AG04450 (cell line): ENCODE measurements at regions not wholly inside any gene's neighbourhood (a gene's known extent, or its start where the extent isn't known, plus 50 kb on each side); places are given as distances from the start of the nearest gene placed in this dataset.
"Not testable (repeated sequence)": the region's sequence is repeated elsewhere in the genome, so short reads cannot be mapped to it uniquely, and the experiment has no call there.

ENCODE experiments used
- CTCF ChIA-PET: fragments of 300-600, 350-600 bp; formaldehyde crosslinking; extraction: SDS; loops from one replicate; lab custom pipeline; 2022; ENCODE audit warnings: antibody characterized with exemption, inconsistent platforms; lab: Charles Lee
- POLR2A ChIA-PET: fragments of 350-600 bp; formaldehyde crosslinking; extraction: SDS; loops from one replicate; lab custom pipeline; 2021; ENCODE audit warnings: antibody characterized with exemption, inconsistent platforms; lab: Yijun Ruan, JAX
- DNase-seq: peaks from one replicate; pipeline ENCODE4 v3.0.0-alpha.2; 2011; ENCODE audit warnings: low read depth, low spot score
- H3K27ac ChIP-seq: one replicate; pipeline ENCODE4 v1.5.1; 2012; ENCODE audit warnings: low read depth, low read length, control low read depth
- H3K27me3 ChIP-seq: one replicate; pipeline ENCODE4 v1.6.0; 2012; ENCODE audit warnings: low read length; ENCODE audit not compliant: control insufficient read depth, insufficient read depth
- H3K4me3 ChIP-seq: 2 replicates; pipeline ENCODE4 v1.5.1; 2011; ENCODE audit warnings: mild to moderate bottlenecking, low read depth, low read length, control low read depth
- H3K9me3 ChIP-seq: 2 replicates; pipeline ENCODE4 v1.5.1; 2012; ENCODE audit warnings: low read length; ENCODE audit not compliant: control insufficient read depth, insufficient read depth
- CTCF ChIP-seq: IDR thresholded peaks from 2 replicates; pipeline ENCODE4 v1.5.1; 2011; ENCODE audit warnings: low read depth, low read length, control low read depth, inconsistent platforms

GRCh38 chrY:13627323-13627722, 76.4 kb upstream of the TMSB4Y start:
- H3K4me3 ChIP-seq, H3K27me3 ChIP-seq, H3K9me3 ChIP-seq, DNase-seq, CTCF ChIA-PET, H3K27ac ChIP-seq, POLR2A ChIA-PET: not testable (repeated sequence)

- Histone ChIP-seq H3K4me3 (no peak overlapping the region), H3K27ac (no peak overlapping the region), H3K27me3 (no peaks in the 10 kb centered on the region), H3K9me3 (no peaks in the 10 kb centered on the region)
- DNase-seq = no peak
- CTCF ChIA-PET = no interaction called here
- no peak for TF ChIP-seq CTCF
- POLR2A ChIA-PET = no interaction called here
Measured at GRCh38 chrY:13615943-13616304, 87.8 kb upstream of the TMSB4Y start.

- POLR2A ChIA-PET = no interaction called here
- TF ChIP-seq CTCF = no peak
- no peaks in the 10 kb centered on the region for H3K9me3 ChIP-seq
- no peak for DNase-seq
- H3K4me3 ChIP-seq = no peak overlapping the region
- CTCF ChIA-PET = no interaction called here
- no peaks in the 10 kb centered on the region for H3K27me3 ChIP-seq
- no peak overlapping the region for H3K27ac ChIP-seq
Measured at GRCh38 chrY:13615301-13615942, 88.3 kb upstream of the TMSB4Y start.

GRCh38 chrY:13612916-13613315, 90.8 kb upstream of the TMSB4Y start:
- no peak overlapping the region for H3K4me3 ChIP-seq
- no peak for DNase-seq
- H3K27me3 ChIP-seq = no peaks in the 10 kb centered on the region
- no peaks in the 10 kb centered on the region for H3K9me3 ChIP-seq
- no peak for TF ChIP-seq CTCF
- ChIA-PET CTCF (no interaction called here), POLR2A (no interaction called here)
- no peak overlapping the region for H3K27ac ChIP-seq

- Histone ChIP-seq H3K27me3 (no peaks in the 10 kb centered on the region), H3K9me3 (no peaks in the 10 kb centered on the region), H3K27ac (no peak overlapping the region), H3K4me3 (no peak overlapping the region)
- no peak for TF ChIP-seq CTCF
- no peak for DNase-seq
- POLR2A ChIA-PET = no interaction called here
- CTCF ChIA-PET = no interaction called here
Measured at GRCh38 chrY:13611965-13612364, 91.7 kb upstream of the TMSB4Y start.
